NCI-H1092 (cell line): ENCODE measurements at regions not wholly inside any gene's neighbourhood (a gene's known extent, or its start where the extent isn't known, plus 50 kb on each side); places are given as distances from the start of the nearest gene placed in this dataset.
"Not testable (repeated sequence)": the region's sequence is repeated elsewhere in the genome, so short reads cannot be mapped to it uniquely, and the experiment has no call there.

ENCODE experiments used
- DNase-seq: peaks from one replicate; lab custom pipeline; 2025; lab: John Stamatoyannopoulos, UW

GRCh38 chr6:12516070-12516469 is 200.5 kb upstream of the PHACTR1 start:
- no peak for DNase-seq

- DNase-seq, result no peak
Observed at GRCh38 chr6:12522347-12522746, 194.2 kb upstream of the PHACTR1 start.

- DNase-seq, result no peak
Observed at GRCh38 chr6:12523726-12524125, 192.8 kb upstream of the PHACTR1 start.

GRCh38 chr6:12525276-12525675 is 191.3 kb upstream of the PHACTR1 start:
- no peak for DNase-seq

GRCh38 chr6:12527339-12527738 is 189.2 kb upstream of the PHACTR1 start:
- no peak for DNase-seq

- no peak for DNase-seq
Observed at GRCh38 chr6:12528136-12528535, 188.4 kb upstream of the PHACTR1 start.

- DNase-seq, result no peak
Observed at GRCh38 chr6:12528581-12529363, 187.8 kb upstream of the PHACTR1 start.

- DNase-seq, result no peak
Observed at GRCh38 chr6:12529364-12530019, 187.1 kb upstream of the PHACTR1 start.

GRCh38 chr6:12530345-12530744 is 186.2 kb upstream of the PHACTR1 start:
- DNase-seq, result no peak

GRCh38 chr6:12533586-12533985 is 183.0 kb upstream of the PHACTR1 start:
- no peak for DNase-seq

- no peak for DNase-seq
Observed at GRCh38 chr6:12534069-12534853, 182.3 kb upstream of the PHACTR1 start.

- no peak for DNase-seq
Observed at GRCh38 chr6:12535586-12536314, 180.8 kb upstream of the PHACTR1 start.

GRCh38 chr6:12536416-12536815 is 180.2 kb upstream of the PHACTR1 start:
- DNase-seq, result no peak

GRCh38 chr6:12537389-12537788 is 179.2 kb upstream of the PHACTR1 start:
- DNase-seq, result no peak

- no peak for DNase-seq
Observed at GRCh38 chr6:12538881-12539357, 177.6 kb upstream of the PHACTR1 start.

GRCh38 chr6:12542319-12543115 is 174.1 kb upstream of the PHACTR1 start:
- not testable (repeated sequence) for DNase-seq

GRCh38 chr6:12543953-12544352 is 172.6 kb upstream of the PHACTR1 start:
- DNase-seq, result no peak

GRCh38 chr6:12544821-12545565 is 171.6 kb upstream of the PHACTR1 start:
- no peak for DNase-seq

- DNase-seq, result no peak
Observed at GRCh38 chr6:12545619-12546409, 170.8 kb upstream of the PHACTR1 start.
